ENCODE measurements at regions not wholly inside any gene's neighbourhood (a gene's known extent, or its start where the extent isn't known, plus 50 kb on each side); places are given as distances from the start of the nearest gene placed in this dataset.

GRCh38 chr9:129358621-129359154 is 180.6 kb upstream of the IER5L start:
- Histone ChIP-seq H3K36me3 (ENCODE audit: control insufficient read depth in 2 of 2, insufficient read depth in 1 of 2, low read length in 2 of 2) (no peaks in the 10 kb centered on the region), H3K4me1 (ENCODE audit: control insufficient read depth, insufficient read depth, low read length) (no peaks in the 10 kb centered on the region), H3K4me3 (ENCODE audit: low read depth, low read length) (no peak overlapping the region), H3K27ac (ENCODE audit: extremely low read depth, low read depth, low read length) (no peak overlapping the region), H3K9me3 (ENCODE audit: control insufficient read depth, insufficient read depth, low read depth, low read length) (no peaks in the 10 kb centered on the region)
- ChIA-PET CTCF (interaction anchor here (0.6 kb wide), 1 partner anchor 556 kb away, joined by 3 read pairs; no protein-coding TSS in a partner anchor), POLR2A (interaction anchor here (1.1 kb wide), 1 partner anchor 181 kb away, joined by 4 read pairs; the partner anchor contains the start of gene IER5L)
- TF ChIP-seq GLIS2 (tag by site-specific recombination; IDR thresholded peaks at IDR 0.05) (0 out of 2 replicates have a peak, but pooled peaks have one; percentile 18), ZNF521 (tag by site-specific recombination; IDR thresholded peaks at IDR 0.05) (no peak), ZFHX2 (tag by site-specific recombination; conservative IDR thresholded peaks at IDR 0.05) (peak; percentile 90), ZNF623 (tag by site-specific recombination; IDR thresholded peaks at IDR 0.05) (peak; percentile 88), ZNF23 (tag by site-specific recombination; IDR thresholded peaks at IDR 0.05; ENCODE audit: borderline replicate concordance) (no peak), ZBTB1 (tag by site-specific recombination; IDR thresholded peaks at IDR 0.05) (no peak), EGR2 (tag by site-specific recombination; IDR thresholded peaks at IDR 0.05; ENCODE audit: low read depth) (peak; percentile 92)

DNA sequence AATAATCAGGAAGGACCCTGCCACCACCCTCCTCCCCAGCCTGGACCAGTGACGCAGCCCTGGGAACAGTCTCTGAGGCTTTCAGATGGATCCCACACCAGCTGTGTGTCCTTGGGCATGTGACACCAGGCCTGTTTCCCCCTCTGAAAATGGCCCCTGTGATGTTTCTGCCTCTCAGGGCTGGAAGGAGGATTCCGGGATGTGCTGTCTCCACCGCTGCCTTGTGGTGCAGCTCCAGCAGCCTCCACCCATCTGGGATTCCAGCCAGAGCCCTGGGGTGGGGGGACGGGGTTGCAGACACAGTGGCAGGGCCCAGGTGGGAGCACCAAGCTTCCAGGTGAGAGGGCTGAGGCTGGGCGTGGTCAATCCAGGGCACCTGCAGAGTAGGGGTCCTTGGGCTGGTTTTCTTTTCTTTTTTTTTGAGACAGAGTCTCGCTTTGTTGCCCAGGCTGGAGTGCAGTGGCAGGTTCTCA is 179.7 kb upstream of the IER5L start:
- ChIA-PET POLR2A (interaction anchor here (0.6 kb wide), 1 partner anchor 139 kb away, joined by 5 read pairs; no protein-coding TSS in a partner anchor), CTCF (no interaction called here)
- Histone ChIP-seq H3K4me1 (ENCODE audit: control insufficient read depth, insufficient read depth, low read length) (no peaks in the 10 kb centered on the region), H3K36me3 (ENCODE audit: control insufficient read depth in 2 of 2, insufficient read depth in 1 of 2, low read length in 2 of 2) (no peaks in the 10 kb centered on the region), H3K27ac (ENCODE audit: extremely low read depth, low read depth, low read length) (no peak overlapping the region), H3K4me3 (ENCODE audit: low read depth, low read length) (no peak overlapping the region), H3K9me3 (ENCODE audit: control insufficient read depth, insufficient read depth, low read depth, low read length) (no peaks in the 10 kb centered on the region)
- no peak for TF ChIP-seq ZNF423 (tag by site-specific recombination; IDR thresholded peaks at IDR 0.05)
- TF ChIP-seq GFI1B (tag by site-specific recombination; IDR thresholded peaks at IDR 0.05) = no peak

GRCh38 chr9:129356871-129357772 is 179.1 kb upstream of the IER5L start:
- Histone ChIP-seq H3K4me3 (ENCODE audit: low read depth, low read length) (no peak overlapping the region), H3K36me3 (ENCODE audit: control insufficient read depth in 2 of 2, insufficient read depth in 1 of 2, low read length in 2 of 2) (no peaks in the 10 kb centered on the region), H3K9me3 (ENCODE audit: control insufficient read depth, insufficient read depth, low read depth, low read length) (no peaks in the 10 kb centered on the region), H3K27ac (ENCODE audit: extremely low read depth, low read depth, low read length) (no peak overlapping the region), H3K4me1 (ENCODE audit: control insufficient read depth, insufficient read depth, low read length) (no peaks in the 10 kb centered on the region)
- CTCF ChIA-PET = interaction anchor here (2.5 kb wide), 1 partner anchor 183 kb away, joined by 6 read pairs; no protein-coding TSS in a partner anchor
- POLR2A ChIA-PET = no interaction called here
- no peak for TF ChIP-seq ZNF707 (tag by site-specific recombination; IDR thresholded peaks at IDR 0.05)
- TF ChIP-seq MYNN (tag by site-specific recombination; IDR thresholded peaks at IDR 0.05; ENCODE audit: borderline replicate concordance) = no peak
- TF ChIP-seq GLIS1 (tag by site-specific recombination; IDR thresholded peaks at IDR 0.05) = no peak
- no peak for TF ChIP-seq FEZF1 (tag by site-specific recombination; IDR thresholded peaks at IDR 0.05)
- no peak for TF ChIP-seq GLI2 (tag by site-specific recombination; IDR thresholded peaks at IDR 0.05; ENCODE audit: borderline replicate concordance, low read depth)
- no peak for TF ChIP-seq ZNF174 (tag by site-specific recombination; IDR thresholded peaks at IDR 0.05)
- TF ChIP-seq TRIM28 (IDR thresholded peaks at IDR 0.05; ENCODE audit: borderline replicate concordance, low read length) = no peak
- TF ChIP-seq ZNF148 (tag by site-specific recombination; IDR thresholded peaks at IDR 0.05; ENCODE audit: borderline replicate concordance) = no peak
- TF ChIP-seq ZNF335 (tag by site-specific recombination; conservative IDR thresholded peaks at IDR 0.05) = no peak
- TF ChIP-seq, protein P1, sequence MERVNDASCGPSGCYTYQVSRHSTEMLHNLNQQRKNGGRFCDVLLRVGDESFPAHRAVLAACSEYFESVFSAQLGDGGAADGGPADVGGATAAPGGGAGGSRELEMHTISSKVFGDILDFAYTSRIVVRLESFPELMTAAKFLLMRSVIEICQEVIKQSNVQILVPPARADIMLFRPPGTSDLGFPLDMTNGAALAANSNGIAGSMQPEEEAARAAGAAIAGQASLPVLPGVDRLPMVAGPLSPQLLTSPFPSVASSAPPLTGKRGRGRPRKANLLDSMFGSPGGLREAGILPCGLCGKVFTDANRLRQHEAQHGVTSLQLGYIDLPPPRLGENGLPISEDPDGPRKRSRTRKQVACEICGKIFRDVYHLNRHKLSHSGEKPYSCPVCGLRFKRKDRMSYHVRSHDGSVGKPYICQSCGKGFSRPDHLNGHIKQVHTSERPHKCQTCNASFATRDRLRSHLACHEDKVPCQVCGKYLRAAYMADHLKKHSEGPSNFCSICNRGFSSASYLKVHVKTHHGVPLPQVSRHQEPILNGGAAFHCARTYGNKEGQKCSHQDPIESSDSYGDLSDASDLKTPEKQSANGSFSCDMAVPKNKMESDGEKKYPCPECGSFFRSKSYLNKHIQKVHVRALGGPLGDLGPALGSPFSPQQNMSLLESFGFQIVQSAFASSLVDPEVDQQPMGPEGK (tag by site-specific recombination; IDR thresholded peaks at IDR 0.05) = no peak
- no peak for TF ChIP-seq ZNF558 (tag by site-specific recombination; IDR thresholded peaks at IDR 0.05)
- no peak for TF ChIP-seq ZNF830 (tag by site-specific recombination; IDR thresholded peaks at IDR 0.05; ENCODE audit: low read depth)
- TF ChIP-seq KLF16 (tag by site-specific recombination; IDR thresholded peaks at IDR 0.05) = no peak
- no peak for TF ChIP-seq ZNF521 (tag by site-specific recombination; IDR thresholded peaks at IDR 0.05)
- no peak for TF ChIP-seq EGR2 (tag by site-specific recombination; IDR thresholded peaks at IDR 0.05; ENCODE audit: low read depth)
- no peak for TF ChIP-seq ZNF155 (tag by site-specific recombination; IDR thresholded peaks at IDR 0.05)
- no peak for TF ChIP-seq ZNF449 (tag by site-specific recombination; IDR thresholded peaks at IDR 0.05)
